IMR-90 (cell line): ENCODE measurements at regions not wholly inside any gene's neighbourhood (a gene's known extent, or its start where the extent isn't known, plus 50 kb on each side); places are given as distances from the start of the nearest gene placed in this dataset.

Experiments used
- ATAC-seq: fragments of 200-7000 bp; cut with Tn5 transposase; 2 replicates; pipeline ENCODE4 v1.9.1; 2020; ENCODE audit warnings: low read depth, mild to moderate bottlenecking, moderate library complexity
- BruUV-seq: library from RNA; stranded (reverse); fragments of 400-500 nt; replicated peaks from 2 replicates; lab custom pipeline; 2021; lab: Mats Ljungman, UMichigan
- CTCF ChIA-PET: fragments of 300-600 bp; formaldehyde crosslinking; extraction: SDS; loops from one replicate; lab custom pipeline; 2021; ENCODE audit warnings: antibody characterized with exemption; lab: Yijun Ruan, JAX
- POLR2A ChIA-PET: fragments of 300-600 bp; sonication (Branson Sonifier 250); formaldehyde crosslinking; loops from one replicate; lab custom pipeline; 2022; ENCODE audit warnings: antibody characterized with exemption; ENCODE audit not compliant: unreplicated experiment; lab: Charles Lee
- DNase-seq: peaks from one replicate; pipeline ENCODE4 v3.0.0; 2013
- H2AFZ ChIP-seq: replicated peaks from 2 replicates; pipeline ENCODE3; 2013; ENCODE audit warnings: low read length, mild to moderate bottlenecking; ENCODE audit not compliant: poor library complexity
- H2AK5ac ChIP-seq: 2 replicates; pipeline ENCODE4 v1.6.1; 2013; ENCODE audit warnings: low read depth, low read length, inconsistent platforms
- H2AK9ac ChIP-seq: replicated peaks from 2 replicates; pipeline ENCODE3; 2013; ENCODE audit warnings: mild to moderate bottlenecking, low read depth, low read length, moderate library complexity; ENCODE audit not compliant: poor library complexity
- H2BK120ac ChIP-seq: 2 replicates; pipeline ENCODE4 v1.6.1; 2013; ENCODE audit warnings: low read depth, low read length, inconsistent platforms
- H2BK15ac ChIP-seq: 3 replicates; pipeline ENCODE4 v1.6.1; 2013; ENCODE audit warnings: low read depth, low read length, inconsistent platforms
- H2BK20ac ChIP-seq: 2 replicates; pipeline ENCODE4 v1.6.1; 2013; ENCODE audit warnings: low read depth, mild to moderate bottlenecking, inconsistent platforms, low read length, moderate library complexity
- H2BK5ac ChIP-seq: 2 replicates; pipeline ENCODE4 v1.6.1; 2013; ENCODE audit warnings: mild to moderate bottlenecking, low read depth, low read length, inconsistent platforms; ENCODE audit not compliant: poor library complexity, severe bottlenecking
- H3K14ac ChIP-seq: replicated peaks from 2 replicates; pipeline ENCODE4 v1.6.1; 2013; ENCODE audit warnings: low read depth, low read length, inconsistent platforms
- H3K18ac ChIP-seq: 2 replicates; pipeline ENCODE4 v1.6.1; 2013; ENCODE audit warnings: low read depth, low read length, control low read depth
- H3K23ac ChIP-seq: 2 replicates; pipeline ENCODE4 v1.6.1; 2013; ENCODE audit warnings: low read depth, low read length, inconsistent platforms
- H3K27ac ChIP-seq: 2 replicates; pipeline ENCODE4 v1.5.1; 2013; ENCODE audit warnings: mild to moderate bottlenecking, control low read depth, low read length; ENCODE audit not compliant: insufficient read depth
- H3K27me3 ChIP-seq: 2 replicates; pipeline ENCODE4 v1.6.1; 2013; ENCODE audit warnings: low read length; ENCODE audit not compliant: control insufficient read depth, insufficient read depth
- H3K36me3 ChIP-seq: 2 replicates; pipeline ENCODE4 v1.6.1; 2013; ENCODE audit warnings: low read length, mixed read lengths; ENCODE audit not compliant: control insufficient read depth, insufficient read depth
- H3K4ac ChIP-seq: 2 replicates; pipeline ENCODE4 v1.6.1; 2013; ENCODE audit warnings: low read depth, low read length, inconsistent platforms
- H3K4me1 ChIP-seq: 2 replicates; pipeline ENCODE4 v1.6.1; 2013; ENCODE audit warnings: low read length, mixed read lengths; ENCODE audit not compliant: control insufficient read depth, insufficient read depth
- H3K4me2 ChIP-seq: 2 replicates; pipeline ENCODE4 v1.6.1; 2013; ENCODE audit warnings: low read depth, mild to moderate bottlenecking, control low read depth, low read length, moderate library complexity
- H3K4me3 ChIP-seq: 2 replicates; pipeline ENCODE4 v1.5.1; 2013; ENCODE audit warnings: low read depth, mild to moderate bottlenecking, control low read depth, low read length, moderate library complexity; ENCODE audit not compliant: insufficient read depth
- H3K56ac ChIP-seq: 2 replicates; pipeline ENCODE4 v1.6.1; 2013; ENCODE audit warnings: low read length, inconsistent platforms; ENCODE audit not compliant: insufficient read depth; ENCODE audit errors: extremely low read depth
- H3K79me1 ChIP-seq, 2 experiments: 2 replicates each; pipeline ENCODE4 v1.6.1; 2013; ENCODE audit warnings: low read length in 2 of 2, inconsistent platforms in 1 of 2, low read depth in 1 of 2
- H3K9ac ChIP-seq: 2 replicates; pipeline ENCODE4 v1.6.1; 2013; ENCODE audit warnings: low read depth, low read length, control low read depth
- H3K9me1 ChIP-seq: 2 replicates; pipeline ENCODE4 v1.6.1; 2013; ENCODE audit warnings: low read length, inconsistent platforms; ENCODE audit not compliant: insufficient read depth
- H3K9me3 ChIP-seq: 2 replicates; pipeline ENCODE4 v1.6.1; 2013; ENCODE audit warnings: low read length; ENCODE audit not compliant: control insufficient read depth, insufficient read depth
- H4K20me1 ChIP-seq: 2 replicates; pipeline ENCODE4 v1.6.1; 2013; ENCODE audit warnings: low read length, inconsistent platforms; ENCODE audit not compliant: insufficient read depth
- H4K5ac ChIP-seq: 2 replicates; pipeline ENCODE4 v1.6.1; 2013; ENCODE audit warnings: mild to moderate bottlenecking, low read depth, low read length, control low read depth
- H4K8ac ChIP-seq, 2 experiments: 2 replicates each; pipeline ENCODE4 v1.6.1; 2013; ENCODE audit warnings: low read depth in 2 of 2, low read length in 2 of 2, control low read depth in 1 of 2, inconsistent platforms in 1 of 2
- H4K91ac ChIP-seq: 2 replicates; pipeline ENCODE4 v1.6.1; 2013; ENCODE audit warnings: low read depth, low read length, inconsistent platforms; ENCODE audit not compliant: insufficient read depth
- BHLHE40 ChIP-seq: fragments of 150-350 bp; IDR thresholded peaks from 2 replicates; pipeline ENCODE4 v1.6.1; 2016; ENCODE audit warnings: mild to moderate bottlenecking, low read depth, low read length
- CEBPB ChIP-seq: IDR thresholded peaks from 2 replicates; pipeline ENCODE4 v1.6.1; 2012; ENCODE audit warnings: low read depth, low read length, improper control_type of control experiment
- CHD1 ChIP-seq: IDR thresholded peaks from 2 replicates; pipeline ENCODE4 v1.6.1; 2012; ENCODE audit warnings: low read depth, low read length, improper control_type of control experiment
- FOS ChIP-seq: fragments of 150-350 bp; IDR thresholded peaks from 2 replicates; pipeline ENCODE4 v1.6.1; 2016; ENCODE audit warnings: low read depth, low read length
- MAFK ChIP-seq: IDR thresholded peaks from 2 replicates; pipeline ENCODE4 v1.6.1; 2012; ENCODE audit warnings: low read depth, low read length, improper control_type of control experiment
- MAZ ChIP-seq: IDR thresholded peaks from 2 replicates; pipeline ENCODE4 v1.6.1; 2012; ENCODE audit warnings: low read depth, mild to moderate bottlenecking, low read length, improper control_type of control experiment, moderate library complexity, borderline replicate concordance
- MXI1 ChIP-seq: IDR thresholded peaks from 2 replicates; pipeline ENCODE4 v1.6.1; 2012; ENCODE audit warnings: low read depth, mild to moderate bottlenecking, low read length, moderate library complexity, borderline replicate concordance
- NFE2L2 ChIP-seq: fragments of 150-350 bp; IDR thresholded peaks from 2 replicates; pipeline ENCODE4 v1.6.1; 2016; ENCODE audit warnings: low read depth, mild to moderate bottlenecking, low read length
- POLR2A ChIP-seq: IDR thresholded peaks from 2 replicates; pipeline ENCODE4 v1.6.1; 2012; ENCODE audit warnings: mild to moderate bottlenecking, low read depth, low read length
- RAD21 ChIP-seq: IDR thresholded peaks from 2 replicates; pipeline ENCODE4 v1.6.1; 2012; ENCODE audit warnings: low read length, improper control_type of control experiment
- RCOR1 ChIP-seq: IDR thresholded peaks from 2 replicates; pipeline ENCODE4 v1.6.1; 2012; ENCODE audit warnings: mild to moderate bottlenecking, low read length, improper control_type of control experiment; ENCODE audit not compliant: insufficient replicate concordance
- RFX5 ChIP-seq: IDR thresholded peaks from 2 replicates; pipeline ENCODE4 v1.8.0; 2012; ENCODE audit warnings: low read depth, mild to moderate bottlenecking, low read length, moderate library complexity
- SMC3 ChIP-seq: fragments of 150-350 bp; IDR thresholded peaks from 2 replicates; pipeline ENCODE4 v1.6.1; 2016; ENCODE audit warnings: low read depth, mild to moderate bottlenecking, antibody characterized with exemption, low read length, moderate library complexity
- dilution Hi-C: fragments of 300-500 bp; cut with HindIII; formaldehyde crosslinking; loops from one replicate; pipeline ENCODE4 v1.14.3; 2018; ENCODE audit warnings: low sequenced_read_pairs; ENCODE audit not compliant: unreplicated experiment
- in situ Hi-C: fragments of 300-500 bp; cut with MboI; formaldehyde crosslinking; loops from 3 replicates; pipeline ENCODE4 v1.14.3; 2019; ENCODE audit warnings: low sequenced_read_pairs, inconsistent platforms, mixed read lengths
- intact Hi-C: fragments of 100-400 bp; cut with micrococcal nuclease; formaldehyde crosslinking; loops from 2 replicates; pipeline ENCODE4 v1.10.0; 2022
- TF ChIP-seq, protein P1 (sequence below): fragments of 150-350 bp; IDR thresholded peaks from 2 replicates; pipeline ENCODE4 v1.6.1; 2016; ENCODE audit warnings: low read depth, mild to moderate bottlenecking, low read length, moderate library complexity, borderline replicate concordance
- TF ChIP-seq, protein P2 (sequence below): conservative IDR thresholded peaks from 2 replicates; pipeline ENCODE4 v1.5.1; 2012; ENCODE audit warnings: mild to moderate bottlenecking, low read depth, low read length, improper control_type of control experiment
- TF ChIP-seq, protein P3 (sequence below): fragments of 150-350 bp; IDR thresholded peaks from 2 replicates; pipeline ENCODE4 v1.6.1; 2017; ENCODE audit warnings: mild to moderate bottlenecking, antibody characterized with exemption, low read length, low read depth

DNA sequence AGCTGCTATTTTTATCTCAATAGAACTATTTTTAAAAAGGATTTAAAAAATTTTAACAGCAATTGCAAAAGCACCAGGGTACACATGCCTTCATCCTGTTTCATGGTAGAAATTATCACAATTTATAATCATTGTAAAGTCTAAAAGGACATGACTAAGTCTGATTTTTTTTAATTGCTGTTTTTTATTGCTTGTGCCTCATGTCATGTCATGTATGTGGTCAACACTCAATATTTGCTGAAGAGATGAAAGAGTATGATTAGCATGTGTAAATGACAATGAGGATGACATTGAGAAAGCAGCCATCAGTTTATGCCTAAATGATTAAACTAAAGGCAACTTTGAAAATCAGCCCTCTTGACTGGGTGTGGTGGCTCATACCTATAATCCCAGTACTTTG, 74.8 kb downstream of the GPR37 start:
- Histone ChIP-seq H2BK20ac (no peak overlapping the region), H4K5ac (no peak overlapping the region), H3K9me3 (peaks cover 2% of the 10 kb centered on the region; the same call in 1 of the 2 replicates), H3K4me1 (peaks cover 6% of the 10 kb centered on the region), H4K91ac (no peak overlapping the region), H3K27me3 (no peaks in the 10 kb centered on the region), H3K56ac (no peak overlapping the region), H3K4me3 (no peak overlapping the region), H3K9ac (no peak overlapping the region), H2AK9ac (no peak overlapping the region), H3K9me1 (no peaks in the 10 kb centered on the region), H4K20me1 (no peaks in the 10 kb centered on the region), H3K36me3 (no peaks in the 10 kb centered on the region), H2BK5ac (no peak overlapping the region), H3K14ac (no peak overlapping the region), H2AFZ (no peak overlapping the region), H3K23ac (no peak overlapping the region), H3K27ac (no peak overlapping the region), H2AK5ac (no peak overlapping the region), H2BK120ac (no peak overlapping the region), H3K79me1 (no peaks in the 10 kb centered on the region), H4K8ac (no peak overlapping the region), H3K4ac (no peak overlapping the region), H3K4me2 (no peak overlapping the region), H3K18ac (no peak overlapping the region), H2BK15ac (no peak overlapping the region)
- no peak for TF ChIP-seq SMC3
- TF ChIP-seq, protein P1, sequence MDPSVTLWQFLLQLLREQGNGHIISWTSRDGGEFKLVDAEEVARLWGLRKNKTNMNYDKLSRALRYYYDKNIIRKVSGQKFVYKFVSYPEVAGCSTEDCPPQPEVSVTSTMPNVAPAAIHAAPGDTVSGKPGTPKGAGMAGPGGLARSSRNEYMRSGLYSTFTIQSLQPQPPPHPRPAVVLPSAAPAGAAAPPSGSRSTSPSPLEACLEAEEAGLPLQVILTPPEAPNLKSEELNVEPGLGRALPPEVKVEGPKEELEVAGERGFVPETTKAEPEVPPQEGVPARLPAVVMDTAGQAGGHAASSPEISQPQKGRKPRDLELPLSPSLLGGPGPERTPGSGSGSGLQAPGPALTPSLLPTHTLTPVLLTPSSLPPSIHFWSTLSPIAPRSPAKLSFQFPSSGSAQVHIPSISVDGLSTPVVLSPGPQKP, result no peak
- no peak for TF ChIP-seq MAFK
- TF ChIP-seq FOS, result no peak
- TF ChIP-seq, protein P2, sequence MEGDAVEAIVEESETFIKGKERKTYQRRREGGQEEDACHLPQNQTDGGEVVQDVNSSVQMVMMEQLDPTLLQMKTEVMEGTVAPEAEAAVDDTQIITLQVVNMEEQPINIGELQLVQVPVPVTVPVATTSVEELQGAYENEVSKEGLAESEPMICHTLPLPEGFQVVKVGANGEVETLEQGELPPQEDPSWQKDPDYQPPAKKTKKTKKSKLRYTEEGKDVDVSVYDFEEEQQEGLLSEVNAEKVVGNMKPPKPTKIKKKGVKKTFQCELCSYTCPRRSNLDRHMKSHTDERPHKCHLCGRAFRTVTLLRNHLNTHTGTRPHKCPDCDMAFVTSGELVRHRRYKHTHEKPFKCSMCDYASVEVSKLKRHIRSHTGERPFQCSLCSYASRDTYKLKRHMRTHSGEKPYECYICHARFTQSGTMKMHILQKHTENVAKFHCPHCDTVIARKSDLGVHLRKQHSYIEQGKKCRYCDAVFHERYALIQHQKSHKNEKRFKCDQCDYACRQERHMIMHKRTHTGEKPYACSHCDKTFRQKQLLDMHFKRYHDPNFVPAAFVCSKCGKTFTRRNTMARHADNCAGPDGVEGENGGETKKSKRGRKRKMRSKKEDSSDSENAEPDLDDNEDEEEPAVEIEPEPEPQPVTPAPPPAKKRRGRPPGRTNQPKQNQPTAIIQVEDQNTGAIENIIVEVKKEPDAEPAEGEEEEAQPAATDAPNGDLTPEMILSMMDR, result no peak
- TF ChIP-seq CHD1, result no peak
- TF ChIP-seq, protein P3, sequence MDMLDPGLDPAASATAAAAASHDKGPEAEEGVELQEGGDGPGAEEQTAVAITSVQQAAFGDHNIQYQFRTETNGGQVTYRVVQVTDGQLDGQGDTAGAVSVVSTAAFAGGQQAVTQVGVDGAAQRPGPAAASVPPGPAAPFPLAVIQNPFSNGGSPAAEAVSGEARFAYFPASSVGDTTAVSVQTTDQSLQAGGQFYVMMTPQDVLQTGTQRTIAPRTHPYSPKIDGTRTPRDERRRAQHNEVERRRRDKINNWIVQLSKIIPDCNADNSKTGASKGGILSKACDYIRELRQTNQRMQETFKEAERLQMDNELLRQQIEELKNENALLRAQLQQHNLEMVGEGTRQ, result no peak
- TF ChIP-seq RFX5, result no peak
- no peak for TF ChIP-seq BHLHE40
- TF ChIP-seq MAZ, result no peak
- TF ChIP-seq RCOR1, result no peak
- no peak for TF ChIP-seq CEBPB
- no peak for TF ChIP-seq RAD21
- TF ChIP-seq MXI1, result no peak
- TF ChIP-seq NFE2L2, result no peak
- TF ChIP-seq POLR2A, result no peak
- POLR2A ChIA-PET, result no interaction called here
- ATAC-seq, result no peak
- in situ Hi-C loops (no loop called here), intact Hi-C loops (no loop called here), dilution Hi-C loops (no loop called here)
- no TSS peak for BruUV-seq
- CTCF ChIA-PET, result no interaction called here
- DNase-seq, result no peak
